Brain microvascular endothelial cell (primary cell): ENCODE measurements at regions not wholly inside any gene's neighbourhood (a gene's known extent, or its start where the extent isn't known, plus 50 kb on each side); places are given as distances from the start of the nearest gene placed in this dataset.

Experiments
- DNase-seq: peaks from one replicate; pipeline ENCODE4 v3.0.0-alpha.2; 2020
- H3K27ac ChIP-seq: fragments of 250-450 bp; sonication (Bioruptor Pico); 2 replicates; pipeline ENCODE4 v1.5.1; 2020; ENCODE audit warnings: mild to moderate bottlenecking, moderate library complexity
- H3K27me3 ChIP-seq: fragments of 250-450 bp; sonication (Bioruptor Pico); replicated peaks from 2 replicates; pipeline ENCODE4 v1.5.1; 2020; ENCODE audit warnings: mild to moderate bottlenecking
- H3K36me3 ChIP-seq: fragments of 250-450 bp; sonication (Bioruptor Pico); replicated peaks from 2 replicates; pipeline ENCODE4 v1.5.1; 2020; ENCODE audit warnings: mild to moderate bottlenecking
- H3K4me3 ChIP-seq: 2 replicates; pipeline ENCODE4 v1.5.1; 2011; ENCODE audit warnings: low read depth, mild to moderate bottlenecking, control low read depth, low read length, moderate library complexity
- in situ Hi-C: cut with HindIII; loops from 2 replicates; pipeline ENCODE4 v1.10.0; 2017; ENCODE audit warnings: low sequenced_read_pairs, low pct_ligation_motif_present
- TF ChIP-seq, protein P1 (sequence below): IDR thresholded peaks from 2 replicates; pipeline ENCODE4 v1.5.1; 2011; ENCODE audit warnings: low read depth, mild to moderate bottlenecking, moderate library complexity, low read length, control low read depth, inconsistent platforms; ENCODE audit errors: missing control alignments

DNA sequence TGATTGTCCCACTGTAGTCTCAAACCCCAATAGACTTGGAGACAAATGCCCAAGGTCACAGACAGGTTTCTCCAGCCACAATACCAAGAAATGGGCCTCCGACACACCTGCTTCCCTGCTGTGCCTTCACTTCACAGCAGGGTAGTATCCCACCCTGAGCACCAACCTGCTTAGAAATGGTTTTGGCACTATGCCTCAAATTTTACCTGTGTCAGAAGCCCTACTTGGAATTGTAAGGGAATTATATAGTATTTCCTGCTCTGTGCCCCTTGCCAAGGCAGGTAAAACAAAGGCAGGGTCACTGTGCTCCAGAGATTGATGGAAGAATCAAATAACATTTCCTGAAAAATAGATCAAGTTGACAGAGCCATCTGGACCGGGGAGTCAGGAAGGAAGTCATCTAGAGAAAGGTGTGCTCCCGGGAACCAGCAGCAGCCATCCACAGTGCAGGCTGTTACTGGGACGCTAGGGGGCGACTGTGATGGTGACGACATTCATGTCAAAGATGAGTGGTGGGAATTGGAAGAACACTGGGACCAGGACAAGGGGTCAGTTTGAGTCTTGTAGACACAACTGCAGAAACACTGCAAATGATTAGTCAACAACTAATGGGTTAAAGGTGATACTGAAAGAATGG lies 117.8 kb upstream of the AKR1E2 start:
- Histone ChIP-seq H3K27me3 (no peaks in the 10 kb centered on the region), H3K36me3 (no peaks in the 10 kb centered on the region), H3K27ac (no peak overlapping the region), H3K4me3 (no peak overlapping the region)
- in situ Hi-C loops = no loop called here
- TF ChIP-seq, protein P1, sequence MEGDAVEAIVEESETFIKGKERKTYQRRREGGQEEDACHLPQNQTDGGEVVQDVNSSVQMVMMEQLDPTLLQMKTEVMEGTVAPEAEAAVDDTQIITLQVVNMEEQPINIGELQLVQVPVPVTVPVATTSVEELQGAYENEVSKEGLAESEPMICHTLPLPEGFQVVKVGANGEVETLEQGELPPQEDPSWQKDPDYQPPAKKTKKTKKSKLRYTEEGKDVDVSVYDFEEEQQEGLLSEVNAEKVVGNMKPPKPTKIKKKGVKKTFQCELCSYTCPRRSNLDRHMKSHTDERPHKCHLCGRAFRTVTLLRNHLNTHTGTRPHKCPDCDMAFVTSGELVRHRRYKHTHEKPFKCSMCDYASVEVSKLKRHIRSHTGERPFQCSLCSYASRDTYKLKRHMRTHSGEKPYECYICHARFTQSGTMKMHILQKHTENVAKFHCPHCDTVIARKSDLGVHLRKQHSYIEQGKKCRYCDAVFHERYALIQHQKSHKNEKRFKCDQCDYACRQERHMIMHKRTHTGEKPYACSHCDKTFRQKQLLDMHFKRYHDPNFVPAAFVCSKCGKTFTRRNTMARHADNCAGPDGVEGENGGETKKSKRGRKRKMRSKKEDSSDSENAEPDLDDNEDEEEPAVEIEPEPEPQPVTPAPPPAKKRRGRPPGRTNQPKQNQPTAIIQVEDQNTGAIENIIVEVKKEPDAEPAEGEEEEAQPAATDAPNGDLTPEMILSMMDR = peak; percentile 62
- DNase-seq = no peak

DNA sequence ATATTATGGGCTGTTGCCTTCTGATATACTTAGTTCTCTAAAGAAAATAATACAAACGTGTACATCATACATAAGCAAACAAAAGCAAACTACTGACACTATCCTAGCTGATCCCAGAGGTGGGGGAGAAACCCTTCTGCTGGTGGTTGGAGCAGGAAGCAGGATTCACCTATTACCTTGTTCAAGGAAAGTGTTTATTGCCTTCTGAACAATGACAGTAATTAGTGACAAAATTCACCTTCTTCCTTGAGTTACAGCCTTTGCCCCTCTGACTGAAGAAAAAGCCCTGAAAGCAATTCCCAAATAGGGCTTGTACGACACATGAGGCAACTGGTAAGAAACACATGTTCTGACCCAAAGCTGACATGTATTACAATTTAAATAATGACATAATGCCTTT lies 118.8 kb upstream of the AKR1E2 start:
- H3K27me3 ChIP-seq = no peaks in the 10 kb centered on the region
- in situ Hi-C loops = no loop called here
- no peak overlapping the region for H3K27ac ChIP-seq
- H3K36me3 ChIP-seq = no peaks in the 10 kb centered on the region
- TF ChIP-seq, protein P1 = no peak
- no peak overlapping the region for H3K4me3 ChIP-seq
- DNase-seq = no peak

DNA sequence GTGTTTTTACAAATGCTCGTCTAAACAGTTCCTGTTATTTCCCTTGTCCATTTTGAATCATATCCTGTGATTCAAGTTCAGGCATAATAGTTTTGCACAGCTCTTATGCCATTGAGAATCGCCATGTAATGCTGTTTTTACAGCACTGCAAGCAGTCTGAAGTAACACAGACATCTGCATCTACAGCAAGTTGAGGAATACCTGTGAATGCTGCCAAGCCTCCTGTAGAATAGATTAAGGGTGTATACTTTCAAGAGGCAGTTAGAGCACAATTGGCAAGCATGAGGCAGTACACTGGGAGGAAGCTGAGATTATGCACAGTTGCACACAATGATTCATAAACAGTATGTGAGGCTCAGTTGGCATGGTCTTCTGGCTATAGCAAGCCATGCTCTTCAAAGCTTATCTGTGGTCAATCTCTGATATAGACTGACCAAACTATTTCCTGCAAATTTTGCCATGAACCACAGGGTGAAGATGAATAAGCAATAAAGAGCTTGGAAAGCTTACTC lies 121.9 kb upstream of the AKR1E2 start:
- Histone ChIP-seq H3K27me3 (no peaks in the 10 kb centered on the region), H3K27ac (peak overlapping the region; percentile 54), H3K36me3 (no peaks in the 10 kb centered on the region), H3K4me3 (no peak overlapping the region)
- TF ChIP-seq, protein P1 = no peak
- in situ Hi-C loops = no loop called here
- peak; percentile 94 for DNase-seq

DNA sequence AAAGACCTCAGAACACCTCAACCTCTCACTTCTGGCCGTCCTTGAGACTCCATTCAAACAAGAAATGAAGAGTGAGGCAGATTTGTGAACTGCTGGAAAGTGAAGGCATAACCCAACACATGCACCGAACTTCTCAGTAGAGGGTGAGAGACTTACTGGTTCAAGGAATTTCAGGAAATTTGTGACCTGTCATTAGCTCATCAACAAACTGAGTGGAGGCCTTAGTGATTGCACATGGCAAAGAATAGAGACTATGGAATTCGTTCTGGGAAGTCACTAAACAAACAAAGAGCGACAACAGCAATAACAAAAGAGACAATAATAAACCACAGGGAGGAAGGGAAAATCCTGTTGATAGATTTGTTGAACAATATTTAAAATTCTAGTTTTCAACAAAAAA lies 125.0 kb upstream of the AKR1E2 start:
- Histone ChIP-seq H3K27me3 (no peaks in the 10 kb centered on the region), H3K36me3 (no peaks in the 10 kb centered on the region), H3K27ac (no peak overlapping the region), H3K4me3 (no peak overlapping the region)
- in situ Hi-C loops = no loop called here
- no peak for DNase-seq
- TF ChIP-seq, protein P1 = no peak

DNA sequence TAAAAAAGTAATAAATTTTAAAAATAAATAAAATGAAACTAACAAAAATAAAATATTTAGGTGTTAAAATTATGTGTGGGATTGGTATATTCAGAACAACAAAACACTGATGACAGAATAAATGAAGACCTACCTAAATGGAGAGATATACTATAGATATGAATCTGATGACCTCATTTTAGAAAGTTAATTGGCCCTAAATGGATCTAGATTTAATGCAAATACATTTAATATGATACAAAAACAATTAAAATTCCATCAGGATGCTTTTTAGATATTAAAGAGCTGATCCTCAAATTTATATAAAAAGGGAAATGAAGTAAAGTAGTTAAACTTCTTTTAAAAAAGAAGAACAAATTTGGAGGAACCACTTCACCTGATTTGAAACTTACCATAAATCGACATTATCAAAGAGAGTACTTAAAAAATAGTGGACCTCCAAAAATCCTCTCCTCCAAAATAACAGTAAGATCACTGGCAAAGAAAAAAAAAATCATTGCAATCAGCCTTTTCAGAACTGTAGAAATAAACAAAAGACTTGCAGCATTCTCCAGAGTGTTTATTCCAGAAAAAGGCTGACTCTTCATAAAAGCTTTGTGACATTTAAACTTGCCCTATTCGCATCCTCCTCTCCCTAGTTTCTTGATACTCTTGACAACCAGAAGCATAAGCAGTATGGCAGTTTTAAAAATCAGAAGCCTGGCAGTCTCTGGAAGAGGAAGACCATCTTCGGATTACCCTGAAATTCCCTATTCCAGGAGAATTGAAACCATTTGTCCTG lies 125.9 kb upstream of the AKR1E2 start:
- TF ChIP-seq, protein P1 = no peak
- Histone ChIP-seq H3K27me3 (no peaks in the 10 kb centered on the region), H3K4me3 (no peak overlapping the region), H3K36me3 (no peaks in the 10 kb centered on the region), H3K27ac (no peak overlapping the region)
- DNase-seq = no peak
- in situ Hi-C loops = no loop called here
